Breast epithelium (tissue), 3 donors: ENCODE measurements at regions not wholly inside any gene's neighbourhood (a gene's known extent, or its start where the extent isn't known, plus 50 kb on each side); places are given as distances from the start of the nearest gene placed in this dataset.

Experiments
- POLR2A ChIP-seq: fragments of 450-650 bp; IDR thresholded peaks from one replicate; pipeline ENCODE4 v1.6.1; 2016; ENCODE audit warnings: antibody characterized with exemption, mild to moderate bottlenecking, moderate library complexity
- POLR2AphosphoS5 ChIP-seq, 3 donors: sonication (generic); formaldehyde crosslinking; IDR thresholded peaks; one replicate each; pipeline ENCODE4 v1.6.1; 2017; ENCODE audit warnings: antibody characterized with exemption in 3 of 3
- TF ChIP-seq, protein P1 (sequence below), 3 donors: fragments of 450-650 bp; IDR thresholded peaks; one replicate each; pipeline ENCODE4 v1.5.1; 2016 to 2017; ENCODE audit warnings: antibody characterized with exemption in 3 of 3, mild to moderate bottlenecking in 3 of 3, moderate library complexity in 3 of 3

DNA sequence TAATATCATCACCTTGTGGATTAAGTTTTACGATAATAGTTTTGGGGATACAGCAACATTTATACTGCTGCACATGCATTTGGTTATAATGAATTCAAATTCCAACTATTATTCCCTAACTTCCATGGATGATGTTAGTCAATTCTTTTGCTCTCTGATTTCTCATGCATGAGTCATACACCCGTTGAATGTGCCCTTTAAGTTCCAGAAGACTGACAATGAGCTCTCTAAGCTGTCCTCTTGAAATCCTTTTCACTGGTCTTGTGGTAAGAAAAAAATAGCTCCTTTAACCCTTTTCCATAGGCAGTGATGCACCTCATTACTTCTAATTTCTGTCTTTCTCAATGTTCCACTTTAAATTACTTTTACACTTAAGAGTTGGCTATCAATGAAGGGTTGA, 1095.2 kb upstream of the POU3F4 start:
- TF ChIP-seq, protein P1, sequence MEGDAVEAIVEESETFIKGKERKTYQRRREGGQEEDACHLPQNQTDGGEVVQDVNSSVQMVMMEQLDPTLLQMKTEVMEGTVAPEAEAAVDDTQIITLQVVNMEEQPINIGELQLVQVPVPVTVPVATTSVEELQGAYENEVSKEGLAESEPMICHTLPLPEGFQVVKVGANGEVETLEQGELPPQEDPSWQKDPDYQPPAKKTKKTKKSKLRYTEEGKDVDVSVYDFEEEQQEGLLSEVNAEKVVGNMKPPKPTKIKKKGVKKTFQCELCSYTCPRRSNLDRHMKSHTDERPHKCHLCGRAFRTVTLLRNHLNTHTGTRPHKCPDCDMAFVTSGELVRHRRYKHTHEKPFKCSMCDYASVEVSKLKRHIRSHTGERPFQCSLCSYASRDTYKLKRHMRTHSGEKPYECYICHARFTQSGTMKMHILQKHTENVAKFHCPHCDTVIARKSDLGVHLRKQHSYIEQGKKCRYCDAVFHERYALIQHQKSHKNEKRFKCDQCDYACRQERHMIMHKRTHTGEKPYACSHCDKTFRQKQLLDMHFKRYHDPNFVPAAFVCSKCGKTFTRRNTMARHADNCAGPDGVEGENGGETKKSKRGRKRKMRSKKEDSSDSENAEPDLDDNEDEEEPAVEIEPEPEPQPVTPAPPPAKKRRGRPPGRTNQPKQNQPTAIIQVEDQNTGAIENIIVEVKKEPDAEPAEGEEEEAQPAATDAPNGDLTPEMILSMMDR (IDR thresholded peaks at IDR 0.05) = no peak
- TF ChIP-seq POLR2A = no peak
- no peak for TF ChIP-seq POLR2AphosphoS5 (IDR thresholded peaks at IDR 0.05)
